Stimulated activated naive B cell treated with anti-CD40 and anti-IgM and Interleukin-4, amounts not matched to agents 10 μg/mL and 1 μg/mL and 100 μg/mL, for 72 hours (primary cell): ENCODE measurements at regions not wholly inside any gene's neighbourhood (a gene's known extent, or its start where the extent isn't known, plus 50 kb on each side); places are given as distances from the start of the nearest gene placed in this dataset.
"Not testable (repeated sequence)": the region's sequence is repeated elsewhere in the genome, so short reads cannot be mapped to it uniquely, and the experiment has no call there.

Experiments used
- ATAC-seq, 2 donors: fragments of 150-1000 bp; cut with Tn5 transposase; replicated peaks; 2 replicates each; pipeline ENCODE4 v1.10.0; 2021; ENCODE audit warnings: moderate library complexity in 1 of 2
- DNase-seq: peaks from one replicate; pipeline ENCODE4 v3.0.0; 2021
- H3K27ac Mint-ChIP-seq: one replicate; pipeline ENCODE4 v1.8.0; 2022; ENCODE audit warnings: mild to moderate bottlenecking, mixed read lengths
- H3K27me3 Mint-ChIP-seq, 2 donors: one replicate each; pipeline ENCODE4 v1.8.0; 2022; ENCODE audit warnings: mixed read lengths in 2 of 2
- H3K36me3 Mint-ChIP-seq, 2 donors: one replicate each; pipeline ENCODE4 v1.8.0; 2022; ENCODE audit warnings: mixed read lengths in 2 of 2, mild to moderate bottlenecking in 1 of 2
- H3K4me1 Mint-ChIP-seq, 2 donors: one replicate each; pipeline ENCODE4 v1.8.0; 2022; ENCODE audit warnings: mixed read lengths in 2 of 2, mild to moderate bottlenecking in 1 of 2
- H3K4me3 Mint-ChIP-seq, 2 donors: one replicate each; pipeline ENCODE4 v1.8.0; 2022; ENCODE audit warnings: mild to moderate bottlenecking in 2 of 2, mixed read lengths in 2 of 2, moderate library complexity in 1 of 2
- H3K9me3 Mint-ChIP-seq, 2 donors: one replicate each; pipeline ENCODE4 v1.8.0; 2022; ENCODE audit warnings: mixed read lengths in 2 of 2, mild to moderate bottlenecking in 1 of 2

DNA sequence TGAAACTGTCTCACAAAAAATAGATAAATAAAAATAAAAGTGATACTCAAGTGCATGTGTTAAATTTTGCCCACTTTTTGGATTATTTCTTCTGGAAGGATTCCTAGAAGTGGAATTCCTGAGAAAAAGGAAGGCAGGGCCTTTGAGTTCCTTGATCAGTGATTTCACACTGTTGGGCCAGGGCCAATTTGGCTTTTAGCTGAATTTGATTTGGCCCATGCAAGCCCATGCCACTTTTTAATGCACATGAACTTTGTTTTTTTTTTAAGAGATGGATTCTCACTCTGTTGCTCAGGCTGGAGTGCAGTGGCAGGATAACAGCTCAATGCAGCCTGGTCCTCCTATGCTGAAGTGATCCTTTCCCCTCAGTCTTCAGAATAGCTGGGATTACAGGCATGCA is 96.3 kb downstream of the TNFRSF13B start:
- no peaks in the 10 kb centered on the region for H3K36me3 Mint-ChIP-seq
- peaks cover 10 to 11% of the 10 kb centered on the region in 2 donors for H3K27me3 Mint-ChIP-seq
- H3K27ac Mint-ChIP-seq, result no peak overlapping the region
- H3K4me1 Mint-ChIP-seq, result no peaks in the 10 kb centered on the region
- no peak overlapping the region for H3K4me3 Mint-ChIP-seq
- no peak for DNase-seq
- H3K9me3 Mint-ChIP-seq, result peaks cover 1 to 4% of the 10 kb centered on the region in 2 donors
- no peak for ATAC-seq

GRCh38 chr17:16874216-16874615 is 97.7 kb downstream of the TNFRSF13B start:
- ATAC-seq, DNase-seq, H3K27ac Mint-ChIP-seq, H3K4me3 Mint-ChIP-seq, H3K9me3 Mint-ChIP-seq, H3K4me1 Mint-ChIP-seq, H3K36me3 Mint-ChIP-seq: not testable (repeated sequence)
- H3K27me3 Mint-ChIP-seq, result peaks cover 10% of the 10 kb centered on the region in 2 donors

- peaks cover 2 to 5% of the 10 kb centered on the region in 2 donors for H3K27me3 Mint-ChIP-seq
- ATAC-seq (peak; percentile 87 to 88), DNase-seq (peak; percentile 18)
- no peak overlapping the region for H3K4me3 Mint-ChIP-seq
- H3K36me3 Mint-ChIP-seq, result no peaks in the 10 kb centered on the region
- H3K27ac Mint-ChIP-seq, result peak overlapping the region; percentile 14
- no peaks in the 10 kb centered on the region for H3K4me1 Mint-ChIP-seq
- H3K9me3 Mint-ChIP-seq, result peaks cover 0 to 4% of the 10 kb centered on the region in 2 donors
Observed at GRCh38 chr17:16873174-16874035, 98.5 kb downstream of the TNFRSF13B start.

- no peak for ATAC-seq
- Mint-ChIP-seq H3K9me3 (peaks cover 0 to 4% of the 10 kb centered on the region in 2 donors), H3K36me3 (no peaks in the 10 kb centered on the region), H3K4me1 (no peaks in the 10 kb centered on the region), H3K4me3 (no peak overlapping the region), H3K27me3 (peaks cover 0 to 4% of the 10 kb centered on the region in 2 donors), H3K27ac (peak overlapping the region; percentile 54)
- DNase-seq, result no peak
Observed at GRCh38 chr17:16872351-16873173, 99.4 kb downstream of the TNFRSF13B start.

DNA sequence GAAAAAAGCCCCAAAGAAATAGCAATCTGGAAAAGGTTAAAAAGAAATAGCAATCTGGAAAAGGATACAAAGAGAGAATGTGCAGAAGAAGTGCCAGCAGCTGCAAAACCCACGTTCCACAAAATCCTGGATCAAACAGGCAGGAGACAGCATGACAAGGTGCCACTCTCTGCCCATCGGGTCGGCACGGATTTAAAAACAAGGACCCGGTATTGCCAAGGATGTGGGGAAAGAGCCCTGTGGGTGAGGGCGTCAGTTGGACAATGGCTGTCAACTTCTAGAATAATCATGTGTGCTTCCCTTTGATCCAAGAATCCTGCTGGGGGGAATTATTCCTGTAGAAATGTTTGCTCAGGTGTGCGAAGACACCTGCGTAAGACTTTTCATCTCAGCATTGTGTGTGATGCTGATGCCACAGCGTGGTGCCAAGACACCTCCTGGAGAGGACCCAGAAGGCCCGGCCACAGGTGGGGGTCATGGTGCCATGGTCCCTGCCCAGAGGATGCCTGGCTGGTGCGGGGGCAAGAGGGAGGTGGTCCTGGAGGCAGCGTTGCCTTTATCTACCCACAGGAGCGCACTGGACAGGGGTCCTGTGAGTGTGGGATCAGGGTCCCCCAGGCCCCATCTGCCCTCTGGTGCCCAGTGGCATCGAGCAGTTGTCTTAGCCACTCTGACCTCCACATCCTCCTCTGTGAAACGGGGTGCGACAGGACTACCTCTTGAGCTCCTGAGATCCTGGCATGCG is 100.3 kb downstream of the TNFRSF13B start:
- DNase-seq, H3K27me3 Mint-ChIP-seq, H3K36me3 Mint-ChIP-seq, H3K27ac Mint-ChIP-seq, H3K9me3 Mint-ChIP-seq, H3K4me1 Mint-ChIP-seq, H3K4me3 Mint-ChIP-seq, ATAC-seq: not testable (repeated sequence)

DNA sequence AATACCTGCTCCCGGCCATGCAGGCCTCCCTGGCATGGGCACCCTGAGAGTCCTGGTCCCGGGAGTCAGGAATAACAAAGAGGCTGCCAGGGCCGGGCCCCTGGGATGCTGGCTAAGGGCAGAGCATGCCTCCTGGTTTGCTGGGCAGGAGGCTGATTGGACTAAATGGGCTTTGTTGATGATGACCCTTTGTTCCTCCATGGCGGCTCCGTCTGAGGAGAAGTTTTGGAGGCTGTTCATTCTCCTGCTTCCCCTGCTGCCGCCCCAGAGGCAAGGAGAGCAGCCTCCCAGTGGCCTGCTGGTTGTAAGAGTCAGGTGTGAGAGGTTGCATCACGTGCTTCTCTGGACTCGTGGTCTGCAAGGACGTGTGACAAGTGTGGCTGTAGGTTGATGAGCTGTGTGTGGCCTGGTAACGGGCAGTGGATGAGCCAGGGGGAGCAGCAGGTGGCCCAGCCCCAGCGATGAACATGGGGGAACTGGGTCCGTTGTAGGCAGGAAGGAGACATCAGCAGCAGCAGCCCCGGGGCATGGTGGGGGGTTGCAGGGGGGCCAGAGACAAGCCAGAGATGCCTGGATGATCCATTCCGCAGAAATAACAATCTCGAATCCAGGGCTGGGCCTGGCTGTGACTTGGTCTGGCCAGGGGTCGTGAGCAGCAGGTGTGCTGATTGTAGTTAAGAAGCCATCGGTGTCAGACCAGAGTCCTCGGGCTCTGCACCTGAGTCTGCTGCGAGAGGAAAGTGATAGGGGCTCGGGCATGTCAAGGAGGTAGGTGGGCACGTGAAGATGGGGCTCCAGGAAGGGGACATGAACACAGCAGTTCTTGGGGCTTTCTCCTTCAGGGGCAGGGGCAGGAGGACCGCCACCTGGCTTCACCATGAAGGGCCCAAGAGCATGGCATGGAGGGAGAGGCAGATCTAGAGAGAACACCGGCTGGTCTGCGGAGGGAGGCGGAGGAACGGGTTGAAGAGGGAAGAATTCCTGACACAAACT is 101.4 kb downstream of the TNFRSF13B start:
- Mint-ChIP-seq H3K4me3 (no peak overlapping the region), H3K27ac (no peak overlapping the region), H3K36me3 (no peaks in the 10 kb centered on the region), H3K27me3 (no peaks in the 10 kb centered on the region), H3K9me3 (no peaks in the 10 kb centered on the region), H3K4me1 (no peaks in the 10 kb centered on the region)
- no peak for DNase-seq
- ATAC-seq, result no peak

GRCh38 chr17:16869531-16870252 is 102.2 kb downstream of the TNFRSF13B start:
- H3K27me3 Mint-ChIP-seq, ATAC-seq, DNase-seq, H3K4me3 Mint-ChIP-seq, H3K36me3 Mint-ChIP-seq, H3K4me1 Mint-ChIP-seq, H3K27ac Mint-ChIP-seq, H3K9me3 Mint-ChIP-seq: not testable (repeated sequence)

DNA sequence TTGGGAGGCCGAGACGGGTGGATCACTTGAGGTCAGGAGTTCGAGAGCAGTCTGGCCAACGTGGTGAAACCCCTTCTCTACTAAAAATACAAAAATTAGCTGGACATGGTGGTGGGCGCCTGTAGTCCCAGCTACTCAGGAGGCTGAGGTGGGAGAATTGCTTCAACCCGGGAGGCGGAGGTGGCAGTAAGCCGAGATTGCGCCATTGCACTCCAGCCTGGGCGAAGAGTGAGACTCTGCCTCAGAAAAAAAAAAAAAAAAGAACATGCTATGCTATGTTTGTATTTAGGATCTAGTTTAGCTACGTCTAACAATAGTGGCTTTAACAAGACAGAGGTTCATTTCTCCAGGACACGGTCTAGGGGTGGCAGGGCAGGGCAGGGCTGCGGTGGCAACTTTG is 103.3 kb downstream of the TNFRSF13B start:
- H3K27ac Mint-ChIP-seq, DNase-seq, H3K27me3 Mint-ChIP-seq, H3K36me3 Mint-ChIP-seq, ATAC-seq, H3K9me3 Mint-ChIP-seq, H3K4me1 Mint-ChIP-seq, H3K4me3 Mint-ChIP-seq: not testable (repeated sequence)

DNA sequence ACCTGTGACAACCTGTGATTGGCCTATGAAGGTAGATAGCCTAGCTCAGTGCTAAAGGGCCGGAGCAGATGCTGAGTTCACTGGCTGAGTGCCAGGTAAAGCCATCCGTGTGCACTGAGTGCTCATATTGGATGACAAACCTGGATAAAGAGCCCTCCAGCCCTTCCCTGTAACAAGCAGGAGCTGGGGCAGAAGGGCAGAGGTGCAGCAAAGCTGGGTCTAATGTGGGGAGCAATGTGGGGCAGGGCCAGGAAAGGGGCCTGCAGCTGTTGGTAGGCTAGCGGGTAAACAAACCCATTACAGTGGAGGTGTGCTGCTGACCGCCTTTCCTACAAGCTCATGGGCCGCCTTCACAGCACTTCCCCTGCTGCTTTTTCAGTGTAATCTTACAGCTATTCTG is 104.4 kb downstream of the TNFRSF13B start:
- not testable (repeated sequence) for DNase-seq, H3K27me3 Mint-ChIP-seq, H3K9me3 Mint-ChIP-seq, H3K36me3 Mint-ChIP-seq, H3K4me3 Mint-ChIP-seq, ATAC-seq, H3K27ac Mint-ChIP-seq, H3K4me1 Mint-ChIP-seq

- DNase-seq, H3K27me3 Mint-ChIP-seq, H3K9me3 Mint-ChIP-seq, H3K36me3 Mint-ChIP-seq, ATAC-seq, H3K27ac Mint-ChIP-seq, H3K4me3 Mint-ChIP-seq, H3K4me1 Mint-ChIP-seq: not testable (repeated sequence)
Observed at GRCh38 chr17:16866841-16867240, 105.1 kb downstream of the TNFRSF13B start.

DNA sequence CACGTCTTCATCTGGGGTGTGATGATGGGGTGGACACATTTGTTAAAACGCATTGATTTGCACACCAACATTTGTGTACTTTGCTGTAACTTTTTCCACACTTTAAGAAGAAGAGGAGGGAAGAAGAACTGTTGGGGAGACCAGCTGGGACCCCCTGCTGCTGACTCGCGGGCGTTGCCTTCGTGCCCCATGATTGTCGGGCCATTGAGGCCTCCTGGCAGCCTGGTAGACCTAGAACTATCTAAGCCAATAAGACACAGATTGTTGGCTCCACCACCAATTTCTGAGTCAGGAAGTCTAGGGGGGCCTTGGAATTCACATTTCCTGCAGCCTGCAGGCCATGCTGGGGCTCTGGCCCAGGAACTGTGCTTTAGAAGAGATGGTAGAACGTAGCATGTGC is 105.5 kb downstream of the TNFRSF13B start:
- Mint-ChIP-seq H3K27ac (no peak overlapping the region), H3K4me3 (no peak overlapping the region)

GRCh38 chr17:16865704-16866103 is 106.2 kb downstream of the TNFRSF13B start:
- not testable (repeated sequence) for H3K9me3 Mint-ChIP-seq, H3K36me3 Mint-ChIP-seq, H3K4me3 Mint-ChIP-seq, H3K27ac Mint-ChIP-seq, H3K4me1 Mint-ChIP-seq, DNase-seq, ATAC-seq, H3K27me3 Mint-ChIP-seq

More for the DNA sequence above, 105.5 kb downstream of the TNFRSF13B start:
- H3K36me3 Mint-ChIP-seq, result no peaks in the 10 kb centered on the region
- H3K27me3 Mint-ChIP-seq, result no peaks in the 10 kb centered on the region
- DNase-seq, result no peak
- H3K9me3 Mint-ChIP-seq, result no peaks in the 10 kb centered on the region
- ATAC-seq, result no peak
- H3K4me1 Mint-ChIP-seq, result no peaks in the 10 kb centered on the region

DNA sequence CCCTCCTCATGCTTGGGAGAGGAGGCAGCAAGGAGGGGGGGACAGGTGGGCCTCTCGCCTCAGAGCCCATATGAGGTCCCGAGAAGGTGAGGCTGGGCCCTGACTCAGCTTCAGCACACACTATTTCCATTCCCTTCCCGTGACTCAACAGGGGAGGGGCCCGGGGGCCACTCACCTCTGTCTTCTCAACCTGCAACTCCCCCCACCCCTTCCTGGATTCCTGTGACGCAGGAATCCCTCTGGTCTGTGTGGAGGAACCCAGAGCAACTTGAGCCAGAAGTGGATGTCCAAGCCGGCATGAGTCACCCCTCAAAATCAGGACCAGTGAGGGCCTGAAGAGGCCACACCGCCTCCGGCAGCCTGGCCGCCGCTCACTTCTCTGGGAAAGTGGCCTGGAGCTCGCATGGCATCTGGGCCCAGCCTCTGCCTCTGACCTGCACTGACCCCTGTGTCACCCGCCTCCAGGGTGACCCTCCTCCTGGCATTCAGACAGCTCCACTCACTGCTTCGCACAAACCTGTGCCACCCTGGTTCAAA is 106.8 kb downstream of the TNFRSF13B start:
- not testable (repeated sequence) for H3K4me1 Mint-ChIP-seq, ATAC-seq, H3K27ac Mint-ChIP-seq, H3K9me3 Mint-ChIP-seq, H3K27me3 Mint-ChIP-seq, H3K36me3 Mint-ChIP-seq, DNase-seq, H3K4me3 Mint-ChIP-seq
